PFSK-1 (cell line): ENCODE measurements at regions not wholly inside any gene's neighbourhood (a gene's known extent, or its start where the extent isn't known, plus 50 kb on each side); places are given as distances from the start of the nearest gene placed in this dataset.

Experiments
- FOXP2 ChIP-seq: optimal IDR thresholded peaks from 2 replicates; pipeline ENCODE3; 2011; ENCODE audit warnings: borderline replicate concordance, control low read depth, inconsistent platforms; ENCODE audit not compliant: insufficient read depth; ENCODE audit errors: extremely low read length, extremely low read depth
- POLR2AphosphoS5 ChIP-seq: IDR thresholded peaks from 2 replicates; pipeline ENCODE4 v1.6.1; 2012; ENCODE audit warnings: low read depth, mild to moderate bottlenecking, control low read depth, low read length, moderate library complexity
- REST ChIP-seq, 2 experiments: IDR thresholded peaks; 2 replicates each; pipeline versions ENCODE4 v1.6.1 to v1.8.0; 2011 to 2012; ENCODE audit warnings: low read depth in 2 of 2, low read length in 2 of 2, control low read depth in 1 of 2, inconsistent platforms in 1 of 2, mild to moderate bottlenecking in 1 of 2, moderate library complexity in 1 of 2; ENCODE audit not compliant: insufficient read depth in 1 of 2
- SIN3A ChIP-seq: IDR thresholded peaks from 2 replicates; pipeline ENCODE4 v1.6.1; 2012; ENCODE audit warnings: mild to moderate bottlenecking, low read length, moderate library complexity, borderline replicate concordance; ENCODE audit not compliant: insufficient read depth
- TAF1 ChIP-seq: IDR thresholded peaks from 2 replicates; pipeline ENCODE4 v1.6.1; 2012; ENCODE audit warnings: low read length, control low read depth, borderline replicate concordance; ENCODE audit not compliant: insufficient read depth

GRCh38 chr6:103284835-103285234, 1574.9 kb downstream of the HACE1 start:
- TF ChIP-seq POLR2AphosphoS5 (no peak), REST (IDR thresholded peaks at IDR 0.05; ENCODE audit: insufficient read depth in 1 of 2, low read depth in 2 of 2, low read length in 2 of 2) (no peak), SIN3A (no peak), TAF1 (no peak), FOXP2 (no peak)
